ENCODE measurements at regions not wholly inside any gene's neighbourhood (a gene's known extent, or its start where the extent isn't known, plus 50 kb on each side); places are given as distances from the start of the nearest gene placed in this dataset.

DNA sequence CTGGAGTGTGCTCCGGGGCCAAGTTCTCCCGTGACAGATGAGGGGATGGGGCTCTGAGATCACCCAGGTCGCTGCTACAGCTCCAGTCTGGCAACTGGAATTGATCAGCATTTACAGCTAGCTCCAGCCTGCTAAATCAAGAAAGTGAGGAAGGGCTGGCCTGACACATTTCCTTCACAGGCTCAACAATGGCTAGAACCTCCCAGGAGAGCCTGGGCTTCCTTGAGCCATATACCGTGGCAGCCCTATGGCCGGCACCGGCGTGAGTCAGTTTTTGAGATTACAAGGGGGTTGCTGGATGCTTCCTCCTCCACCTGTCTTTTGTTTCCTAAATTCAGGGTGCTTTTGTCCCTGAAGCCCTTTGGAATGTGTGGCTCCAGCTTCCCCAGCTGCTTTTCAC lies 104.2 kb downstream of the ETS2 start:
- Histone ChIP-seq H3K4me1 (ENCODE audit: control insufficient read depth, insufficient read depth, low read length) (peaks cover 24% of the 10 kb centered on the region), H3K36me3 (ENCODE audit: control insufficient read depth, insufficient read depth, low read length) (no peaks in the 10 kb centered on the region), H2BK120ac (ENCODE audit: low read depth, low read length) (peak overlapping the region; percentile 28), H3K4ac (ENCODE audit: low read depth, low read length) (peak overlapping the region; percentile 25; the same call in 1 of the 2 replicates), H2AFZ (replicated peaks; ENCODE audit: low read length, poor library complexity) (no peak overlapping the region), H4K20me1 (ENCODE audit: insufficient read depth, low read length) (no peaks in the 10 kb centered on the region), H2BK15ac (ENCODE audit: low read depth, low read length) (0 out of 3 replicates have a peak overlapping the region, but pooled peaks have one; percentile 7), H4K91ac (ENCODE audit: insufficient read depth, low read depth, low read length) (no peak overlapping the region; the same call in 1 of the 2 replicates), H2BK20ac (ENCODE audit: low read depth, low read length) (no peak overlapping the region), H2AK9ac (replicated peaks; ENCODE audit: low read depth, low read length, poor library complexity) (no peak overlapping the region), H3K9me3 (ENCODE audit: control insufficient read depth, insufficient read depth, low read length) (no peaks in the 10 kb centered on the region), H2AK5ac (ENCODE audit: low read depth, low read length) (peak overlapping the region; percentile 20; the same call in 1 of the 2 replicates), H3K9me1 (ENCODE audit: insufficient read depth, low read length) (peaks cover 20% of the 10 kb centered on the region), H4K5ac (ENCODE audit: low read depth, low read length) (no peak overlapping the region), H2BK5ac (ENCODE audit: low read depth, low read length, poor library complexity, severe bottlenecking) (no peak overlapping the region), H3K4me2 (ENCODE audit: low read depth, low read length) (no peak overlapping the region), H3K9ac (ENCODE audit: low read depth, low read length) (no peak overlapping the region), H3K18ac (ENCODE audit: low read depth, low read length) (no peak overlapping the region), H3K27ac (ENCODE audit: insufficient read depth, low read length) (no peak overlapping the region), H3K56ac (ENCODE audit: extremely low read depth, insufficient read depth, low read length) (no peak overlapping the region), H3K4me3 (ENCODE audit: insufficient read depth, low read depth, low read length) (no peak overlapping the region), H4K8ac (ENCODE audit: low read depth in 2 of 2, low read length in 2 of 2) (no peak overlapping the region), H3K14ac (replicated peaks; ENCODE audit: low read depth, low read length) (no peak overlapping the region), H3K27me3 (ENCODE audit: control insufficient read depth, insufficient read depth, low read length) (no peaks in the 10 kb centered on the region), H3K23ac (ENCODE audit: low read depth, low read length) (no peak overlapping the region), H3K79me1 (ENCODE audit: low read depth in 1 of 2, low read length in 2 of 2) (no peaks in the 10 kb centered on the region)
- intact Hi-C loops (cut with micrococcal nuclease) (loop anchor here (5.0 to 10.0 kb wide), 2 partner anchors 103 to 175 kb away; partner anchors contain the start of gene ETS2), dilution Hi-C loops (cut with HindIII; ENCODE audit: low sequenced_read_pairs, unreplicated experiment) (no loop called here), in situ Hi-C loops (cut with MboI; ENCODE audit: low sequenced_read_pairs) (no loop called here)
- TF ChIP-seq CEBPB (IDR thresholded peaks at IDR 0.05; ENCODE audit: low read depth, low read length) (no peak), SMC3 (IDR thresholded peaks at IDR 0.05; ENCODE audit: low read depth, low read length) (no peak), RCOR1 (IDR thresholded peaks at IDR 0.05; ENCODE audit: insufficient replicate concordance, low read length) (no peak), RFX5 (IDR thresholded peaks at IDR 0.05; ENCODE audit: low read depth, low read length) (no peak), NFE2L2 (IDR thresholded peaks at IDR 0.05; ENCODE audit: low read depth, low read length) (no peak), MAFK (IDR thresholded peaks at IDR 0.05; ENCODE audit: low read depth, low read length) (no peak), CHD1 (IDR thresholded peaks at IDR 0.05; ENCODE audit: low read depth, low read length) (no peak), POLR2A (IDR thresholded peaks at IDR 0.05; ENCODE audit: low read depth, low read length) (no peak), BHLHE40 (IDR thresholded peaks at IDR 0.05; ENCODE audit: low read depth, low read length) (no peak), MXI1 (IDR thresholded peaks at IDR 0.05; ENCODE audit: borderline replicate concordance, low read depth, low read length) (no peak), RAD21 (IDR thresholded peaks at IDR 0.05; ENCODE audit: low read length) (no peak), MAZ (IDR thresholded peaks at IDR 0.05; ENCODE audit: borderline replicate concordance, low read depth, low read length) (no peak), FOS (IDR thresholded peaks at IDR 0.05; ENCODE audit: low read depth, low read length) (no peak)
- TF ChIP-seq, protein P1, sequence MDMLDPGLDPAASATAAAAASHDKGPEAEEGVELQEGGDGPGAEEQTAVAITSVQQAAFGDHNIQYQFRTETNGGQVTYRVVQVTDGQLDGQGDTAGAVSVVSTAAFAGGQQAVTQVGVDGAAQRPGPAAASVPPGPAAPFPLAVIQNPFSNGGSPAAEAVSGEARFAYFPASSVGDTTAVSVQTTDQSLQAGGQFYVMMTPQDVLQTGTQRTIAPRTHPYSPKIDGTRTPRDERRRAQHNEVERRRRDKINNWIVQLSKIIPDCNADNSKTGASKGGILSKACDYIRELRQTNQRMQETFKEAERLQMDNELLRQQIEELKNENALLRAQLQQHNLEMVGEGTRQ (IDR thresholded peaks at IDR 0.05; ENCODE audit: low read depth, low read length) = no peak
- TF ChIP-seq, protein P2, sequence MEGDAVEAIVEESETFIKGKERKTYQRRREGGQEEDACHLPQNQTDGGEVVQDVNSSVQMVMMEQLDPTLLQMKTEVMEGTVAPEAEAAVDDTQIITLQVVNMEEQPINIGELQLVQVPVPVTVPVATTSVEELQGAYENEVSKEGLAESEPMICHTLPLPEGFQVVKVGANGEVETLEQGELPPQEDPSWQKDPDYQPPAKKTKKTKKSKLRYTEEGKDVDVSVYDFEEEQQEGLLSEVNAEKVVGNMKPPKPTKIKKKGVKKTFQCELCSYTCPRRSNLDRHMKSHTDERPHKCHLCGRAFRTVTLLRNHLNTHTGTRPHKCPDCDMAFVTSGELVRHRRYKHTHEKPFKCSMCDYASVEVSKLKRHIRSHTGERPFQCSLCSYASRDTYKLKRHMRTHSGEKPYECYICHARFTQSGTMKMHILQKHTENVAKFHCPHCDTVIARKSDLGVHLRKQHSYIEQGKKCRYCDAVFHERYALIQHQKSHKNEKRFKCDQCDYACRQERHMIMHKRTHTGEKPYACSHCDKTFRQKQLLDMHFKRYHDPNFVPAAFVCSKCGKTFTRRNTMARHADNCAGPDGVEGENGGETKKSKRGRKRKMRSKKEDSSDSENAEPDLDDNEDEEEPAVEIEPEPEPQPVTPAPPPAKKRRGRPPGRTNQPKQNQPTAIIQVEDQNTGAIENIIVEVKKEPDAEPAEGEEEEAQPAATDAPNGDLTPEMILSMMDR (conservative IDR thresholded peaks at IDR 0.05; ENCODE audit: low read depth, low read length) = no peak
- TF ChIP-seq, protein P3, sequence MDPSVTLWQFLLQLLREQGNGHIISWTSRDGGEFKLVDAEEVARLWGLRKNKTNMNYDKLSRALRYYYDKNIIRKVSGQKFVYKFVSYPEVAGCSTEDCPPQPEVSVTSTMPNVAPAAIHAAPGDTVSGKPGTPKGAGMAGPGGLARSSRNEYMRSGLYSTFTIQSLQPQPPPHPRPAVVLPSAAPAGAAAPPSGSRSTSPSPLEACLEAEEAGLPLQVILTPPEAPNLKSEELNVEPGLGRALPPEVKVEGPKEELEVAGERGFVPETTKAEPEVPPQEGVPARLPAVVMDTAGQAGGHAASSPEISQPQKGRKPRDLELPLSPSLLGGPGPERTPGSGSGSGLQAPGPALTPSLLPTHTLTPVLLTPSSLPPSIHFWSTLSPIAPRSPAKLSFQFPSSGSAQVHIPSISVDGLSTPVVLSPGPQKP (IDR thresholded peaks at IDR 0.05; ENCODE audit: borderline replicate concordance, low read depth, low read length) = no peak
- ChIA-PET CTCF (no interaction called here), POLR2A (ENCODE audit: unreplicated experiment) (no interaction called here)
- no peak for DNase-seq
- BruUV-seq (replicated peaks) = no TSS peak
- ATAC-seq (ENCODE audit: low read depth) = no peak
- WGBS, 2 experiments (ENCODE audit: extremely low coverage in 2 of 2, insufficient read length in 1 of 2) = 100% methylated on average over 2 of the region's 7 CpGs; no CpG with 5 or more reads in 1 of the 2 experiments
